Muscle of back (tissue), 3 donors: ENCODE measurements at regions not wholly inside any gene's neighbourhood (a gene's known extent, or its start where the extent isn't known, plus 50 kb on each side); places are given as distances from the start of the nearest gene placed in this dataset.
A peak's percentile ranks its signal among the peaks of the same experiment; 100 is the strongest.
"Not testable (repeated sequence)": the region's sequence is repeated elsewhere in the genome, so short reads cannot be mapped to it uniquely, and the experiment has no call there.

Source experiments
- DNase-seq, 3 donors: peaks; one replicate each; pipeline versions ENCODE4 v3.0.0 to v3.0.0-alpha.2; 2013

DNA sequence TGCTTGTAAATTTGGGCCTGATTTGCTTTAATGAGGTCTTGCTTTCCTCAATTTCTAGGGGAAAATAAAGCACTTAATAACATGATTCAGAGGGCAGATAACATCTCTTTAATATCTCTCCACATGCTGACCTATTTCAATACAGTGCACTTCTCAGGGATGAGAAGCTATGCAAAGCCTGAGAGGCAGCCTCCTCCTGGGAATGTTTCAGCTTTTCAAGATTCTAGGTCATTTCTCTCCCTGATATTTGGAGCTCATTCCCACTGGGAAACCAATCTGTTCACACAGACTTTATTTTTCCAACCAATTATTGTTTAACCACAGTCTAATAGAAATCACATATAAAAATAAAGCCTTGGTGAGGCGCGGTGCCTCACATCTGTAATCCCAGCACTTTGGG is 67.0 kb upstream of the LSAMP start:
- DNase-seq: no peak

DNA sequence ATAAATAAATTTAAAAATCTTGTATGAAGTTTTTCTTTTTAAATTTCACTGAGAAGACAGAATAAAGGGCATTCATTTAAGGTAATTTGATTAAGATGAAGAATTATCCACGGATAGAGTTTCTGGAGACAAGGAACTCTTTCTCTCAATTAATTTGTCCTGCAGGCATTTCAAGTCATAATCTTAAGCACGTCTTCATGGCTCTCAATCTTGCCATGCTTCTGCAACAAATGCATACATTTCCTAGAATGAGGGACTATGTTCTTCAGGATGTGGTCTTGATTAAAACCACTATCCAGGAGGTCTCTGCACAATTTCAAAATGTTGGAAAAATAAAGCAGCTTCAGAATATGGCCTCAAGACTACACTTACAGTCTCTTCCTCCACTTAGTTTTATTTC is 67.6 kb upstream of the LSAMP start:
- no peak for DNase-seq

DNA sequence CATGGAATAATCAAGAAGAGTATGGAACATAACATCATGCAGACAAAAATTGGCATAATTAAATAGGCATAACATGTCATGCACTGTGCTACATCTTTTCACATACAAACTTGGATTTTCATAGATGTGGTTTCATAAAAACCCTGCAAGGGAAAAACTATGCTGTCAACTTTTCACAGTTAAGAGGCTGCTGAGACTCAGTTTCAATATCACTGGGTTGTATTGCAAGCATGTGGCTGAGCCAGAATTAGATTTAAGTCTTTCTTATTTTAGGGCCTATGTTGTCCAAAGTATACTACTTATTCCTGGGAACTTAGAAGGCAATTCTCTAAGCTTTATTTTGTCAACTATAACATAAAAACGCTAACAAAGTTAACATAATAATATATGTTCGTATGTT is 70.7 kb upstream of the LSAMP start:
- no peak for DNase-seq

DNA sequence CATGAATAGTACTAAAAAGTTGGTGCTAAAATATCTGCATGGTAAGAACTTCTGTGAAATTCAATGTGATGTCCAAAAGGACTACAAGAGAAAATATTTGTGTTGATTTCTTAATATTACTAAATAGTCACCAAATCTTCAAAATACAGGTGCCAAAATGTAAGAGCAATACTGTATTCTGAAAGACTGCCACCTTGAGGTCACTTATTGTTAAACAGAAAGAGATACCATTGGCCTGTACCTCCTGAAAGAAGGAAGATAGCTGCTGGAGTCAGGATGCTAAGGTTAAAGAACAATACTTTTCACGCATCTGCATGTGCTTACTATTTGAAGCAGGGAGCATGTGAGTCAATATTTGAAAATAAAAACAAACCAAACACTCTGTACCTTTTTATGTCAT is 72.0 kb upstream of the LSAMP start:
- DNase-seq: no peak

DNA sequence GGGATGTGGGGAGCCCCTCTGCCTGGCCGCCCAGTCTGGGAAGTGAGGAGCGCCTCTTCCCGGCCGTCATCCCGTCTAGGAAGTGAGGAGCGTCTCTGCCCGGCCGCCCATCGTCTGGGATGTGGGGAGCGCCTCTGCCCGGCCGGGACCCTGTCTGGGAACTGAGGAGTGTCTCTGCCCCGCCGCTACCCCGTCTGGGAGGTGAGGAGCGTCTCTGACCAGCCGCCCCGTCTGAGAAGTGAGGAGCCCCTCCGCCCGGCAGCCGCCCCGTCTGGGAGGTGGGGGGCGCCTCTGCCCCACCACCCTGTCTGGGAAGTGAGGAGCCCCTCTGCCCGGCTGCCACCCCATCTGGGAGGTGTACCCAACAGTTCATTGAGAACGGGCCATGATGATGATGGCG is 73.8 kb upstream of the LSAMP start:
- not testable (repeated sequence) for DNase-seq

DNA sequence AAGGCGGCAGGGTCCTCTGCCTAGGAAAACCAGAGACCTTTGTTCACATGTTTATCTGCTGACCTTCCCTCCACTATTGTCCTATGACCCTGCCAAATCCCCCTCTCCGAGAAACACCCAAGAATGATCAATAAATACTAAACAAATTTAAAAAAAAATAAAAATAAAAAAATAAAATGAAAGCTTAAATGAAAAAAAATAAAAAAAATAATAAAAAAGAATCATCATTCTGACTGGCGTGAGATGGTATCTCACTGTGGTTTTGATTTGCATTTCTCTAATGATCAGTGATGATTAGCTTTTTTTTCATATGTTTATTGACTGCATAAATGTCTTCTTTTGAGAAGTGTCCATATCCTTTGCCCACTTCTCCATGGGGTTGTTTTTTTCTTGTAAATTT is 74.5 kb upstream of the LSAMP start:
- not testable (repeated sequence) for DNase-seq

DNA sequence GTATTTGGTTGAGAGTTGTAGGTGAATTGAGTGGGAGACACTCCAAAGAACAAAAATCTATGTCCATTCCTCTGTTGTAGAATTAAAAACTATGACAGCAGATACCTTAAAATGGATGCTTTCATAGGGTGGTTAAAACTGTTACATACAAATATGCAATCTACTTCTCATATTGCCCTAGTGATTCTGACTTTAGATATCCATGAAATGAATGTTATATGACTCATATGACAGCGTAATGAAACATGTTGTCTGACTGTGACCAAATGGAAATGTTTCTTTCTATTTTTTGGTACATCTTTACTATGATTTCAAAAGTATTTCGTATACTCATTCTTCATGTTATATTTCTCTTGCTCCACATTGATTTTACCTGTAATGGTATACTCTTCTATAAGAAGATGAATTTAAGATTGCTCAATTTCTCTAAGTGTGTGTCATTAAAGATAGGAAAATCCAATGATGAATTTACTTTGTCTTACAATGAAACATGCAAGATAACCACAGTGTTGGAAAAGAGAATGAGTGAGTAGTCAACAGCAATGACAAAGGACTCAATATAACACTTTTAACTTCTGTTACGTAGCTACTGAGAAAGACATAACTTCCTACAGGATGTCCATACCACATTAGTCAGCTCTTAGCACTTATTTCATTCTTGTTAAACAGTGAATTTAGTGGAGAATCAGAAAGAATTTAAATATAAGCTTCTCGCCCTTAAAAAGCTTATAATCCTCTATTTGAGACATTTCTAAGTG is 79.3 kb upstream of the LSAMP start:
- peak in 1 of 3 donors; percentile 28 for DNase-seq

DNA sequence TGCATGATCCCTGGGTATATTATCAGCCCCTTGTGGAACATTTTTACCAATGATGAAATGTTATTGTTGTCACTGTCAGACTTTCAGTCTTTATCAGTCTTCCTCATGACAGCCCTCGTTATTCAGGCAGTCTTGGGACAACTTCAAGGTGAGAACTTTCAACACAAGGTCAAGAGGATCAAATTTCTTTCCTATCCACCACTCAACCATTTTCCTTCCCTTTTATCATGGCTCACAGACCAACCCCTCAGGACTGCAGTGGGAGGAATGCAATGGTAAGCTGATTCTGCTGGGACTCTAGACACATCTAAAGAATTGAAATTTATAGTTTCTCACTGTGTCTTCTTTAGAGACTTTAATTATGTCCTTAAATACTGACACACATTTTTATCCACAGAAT is 107.0 kb upstream of the LSAMP start:
- DNase-seq: no peak

DNA sequence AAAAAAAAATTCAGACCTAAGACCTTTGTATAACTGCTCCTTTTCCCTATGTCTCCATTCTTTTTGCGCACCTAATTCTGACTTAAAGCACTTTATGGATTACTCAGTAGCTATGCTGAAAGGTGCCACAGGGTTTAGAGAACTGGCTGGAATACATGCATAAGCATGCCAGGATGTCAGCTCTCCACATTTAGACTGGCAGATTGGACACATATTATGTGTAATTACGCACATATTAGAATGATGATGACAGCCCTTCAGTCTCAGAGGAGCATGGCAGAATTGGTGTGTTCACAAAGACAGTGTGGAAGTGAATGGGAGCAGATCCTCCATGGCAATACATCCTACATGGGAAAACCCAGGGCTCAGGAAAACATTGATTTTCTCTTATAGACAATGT is 108.1 kb upstream of the LSAMP start:
- DNase-seq: no peak

DNA sequence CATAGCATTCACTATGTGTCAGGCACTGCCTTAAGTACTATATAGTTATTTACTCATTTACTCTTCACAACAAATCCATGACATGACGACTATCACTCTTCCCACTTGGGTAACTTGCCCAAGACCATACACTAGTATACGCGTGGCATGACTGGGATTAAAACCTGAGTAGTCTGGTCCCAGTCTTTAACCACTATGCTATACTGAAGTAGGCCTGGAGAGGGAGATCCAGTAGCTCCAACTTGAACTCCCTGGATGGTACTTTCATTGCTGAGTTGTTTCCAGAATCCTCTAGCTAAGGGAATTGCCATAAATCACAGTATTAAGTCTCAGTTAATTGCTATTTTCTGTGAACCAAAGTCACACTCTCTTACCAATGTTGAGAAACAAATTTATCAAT is 116.2 kb upstream of the LSAMP start:
- no peak for DNase-seq

DNA sequence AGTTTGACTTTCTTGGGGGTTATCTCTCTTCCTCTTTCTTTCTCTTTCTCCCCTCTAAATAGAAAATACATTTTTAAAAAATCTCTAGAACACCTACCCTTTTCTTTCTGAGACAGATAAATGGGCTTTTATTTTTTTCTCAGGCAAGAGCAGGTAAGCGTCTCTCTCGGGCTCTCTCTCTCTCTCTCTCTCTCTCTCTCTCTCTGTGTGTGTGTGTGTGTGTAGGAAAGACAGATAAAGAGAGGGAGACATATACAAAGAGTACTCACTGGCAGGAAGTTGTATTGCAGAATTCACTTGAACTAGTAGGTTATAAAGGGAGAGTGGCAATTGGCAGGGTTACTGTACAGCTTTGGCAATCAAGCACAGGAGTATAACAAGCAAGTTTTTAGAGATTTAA is 118.1 kb upstream of the LSAMP start:
- DNase-seq: no peak

DNA sequence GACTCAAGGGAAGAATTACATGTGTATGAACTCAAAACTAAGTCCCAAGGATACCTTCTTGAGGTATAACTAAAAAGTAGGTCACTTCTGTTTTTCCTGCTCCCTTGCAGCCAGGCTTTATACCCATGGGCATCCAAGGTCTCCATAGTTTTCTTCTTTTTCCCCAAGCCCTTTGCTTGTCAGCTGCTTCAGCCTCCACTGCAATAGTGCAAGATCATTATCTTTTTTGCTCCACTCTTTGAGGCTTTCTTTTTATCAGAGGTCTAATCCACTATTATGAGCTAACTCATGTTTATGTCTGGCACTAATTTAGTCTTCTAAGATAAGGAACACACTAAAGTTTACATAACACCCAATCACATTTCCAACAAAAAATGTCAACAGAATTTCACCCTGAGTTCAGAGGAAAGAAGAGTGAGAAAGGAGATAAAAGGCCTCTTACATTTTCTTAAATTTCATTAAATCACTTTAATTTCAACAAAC is 121.2 kb upstream of the LSAMP start:
- DNase-seq: no peak

DNA sequence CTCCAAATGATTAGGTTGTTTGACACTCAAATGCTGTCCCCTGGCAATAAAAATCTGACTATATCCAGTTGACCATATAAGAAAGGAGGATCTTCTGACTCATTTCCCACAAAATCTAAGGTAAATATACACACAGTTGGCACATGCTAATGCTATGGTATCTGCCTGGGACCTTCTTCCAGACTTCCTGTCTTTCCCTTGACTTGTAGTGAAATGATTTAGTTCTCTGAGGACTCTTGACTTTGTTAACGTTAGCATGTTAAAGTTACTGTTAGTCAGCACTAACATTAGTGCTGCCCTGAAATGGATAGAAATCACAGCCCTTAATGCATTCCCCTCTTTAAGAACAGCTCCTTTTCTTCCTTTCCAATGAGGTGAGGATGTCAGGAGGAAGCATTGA is 124.3 kb upstream of the LSAMP start:
- DNase-seq: no peak

DNA sequence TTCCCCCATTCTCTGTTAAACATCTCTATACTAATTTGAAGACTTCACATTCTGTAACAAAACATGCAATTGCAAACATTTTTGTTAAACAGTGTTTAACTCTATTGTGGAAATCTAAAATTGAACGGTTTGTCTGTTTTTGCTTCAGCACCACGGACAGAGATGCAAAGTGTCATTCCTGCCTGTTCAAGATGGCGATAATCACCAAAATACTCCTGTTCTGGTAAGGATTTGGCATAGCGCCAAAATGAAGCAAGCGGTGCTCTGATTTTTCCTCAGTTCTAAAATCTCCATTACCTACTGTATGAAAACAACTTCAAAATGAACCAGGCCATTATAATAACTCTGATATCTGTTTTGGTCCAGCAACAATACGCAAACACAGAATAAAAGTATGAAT is 129.7 kb upstream of the TUSC7 start:
- DNase-seq: peak; percentile 1 to 14 (median 5)

DNA sequence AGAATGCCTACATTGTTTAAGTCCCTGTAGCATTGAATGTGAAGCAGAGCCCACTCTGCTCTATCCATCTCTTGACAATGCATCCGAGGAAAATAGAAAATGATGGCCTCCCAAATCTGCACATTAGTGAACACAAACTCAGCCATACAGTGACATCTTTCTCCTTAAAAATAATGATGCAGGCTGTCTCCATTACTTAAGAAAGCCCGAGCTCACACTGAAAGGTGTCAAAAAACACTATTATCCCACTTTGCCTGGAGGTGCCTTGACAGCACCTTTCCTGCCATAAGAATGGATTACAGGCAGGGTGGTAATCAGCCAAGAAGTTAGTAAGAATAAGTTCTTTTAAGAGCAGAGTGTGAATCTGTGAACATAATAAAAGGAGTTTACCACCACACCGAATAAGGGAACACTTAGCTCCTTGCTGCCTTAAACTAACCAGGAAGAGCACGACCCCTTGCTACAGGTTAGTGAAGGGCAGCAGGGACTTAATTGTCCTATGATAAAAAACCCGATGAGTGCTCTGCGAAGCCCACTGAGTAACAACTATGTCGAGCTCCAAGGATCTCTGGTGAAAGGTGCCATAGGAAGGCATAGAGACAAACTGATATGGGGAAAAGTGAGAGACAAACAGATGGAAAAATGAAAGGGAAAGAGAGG is 123.2 kb upstream of the TUSC7 start:
- DNase-seq: no peak

DNA sequence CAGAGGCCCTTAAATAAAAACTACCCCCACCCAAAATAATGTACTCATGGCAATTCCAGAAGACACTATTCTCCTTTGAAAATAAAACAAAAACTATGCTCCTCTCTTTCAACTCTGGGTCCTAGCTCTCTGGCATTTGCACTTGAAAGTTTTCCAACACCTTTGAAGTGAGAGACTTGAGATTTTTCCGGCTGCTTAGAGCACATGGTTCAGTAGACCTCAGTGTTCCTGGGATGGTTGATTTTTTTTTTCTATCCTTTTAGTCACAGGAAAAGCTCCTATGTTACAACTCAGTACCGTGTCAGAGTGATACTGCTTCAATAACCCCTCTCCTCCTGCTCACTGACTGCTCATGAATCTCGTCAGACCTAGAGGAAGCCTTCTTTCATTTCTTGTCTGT is 118.3 kb upstream of the TUSC7 start:
- DNase-seq: no peak

DNA sequence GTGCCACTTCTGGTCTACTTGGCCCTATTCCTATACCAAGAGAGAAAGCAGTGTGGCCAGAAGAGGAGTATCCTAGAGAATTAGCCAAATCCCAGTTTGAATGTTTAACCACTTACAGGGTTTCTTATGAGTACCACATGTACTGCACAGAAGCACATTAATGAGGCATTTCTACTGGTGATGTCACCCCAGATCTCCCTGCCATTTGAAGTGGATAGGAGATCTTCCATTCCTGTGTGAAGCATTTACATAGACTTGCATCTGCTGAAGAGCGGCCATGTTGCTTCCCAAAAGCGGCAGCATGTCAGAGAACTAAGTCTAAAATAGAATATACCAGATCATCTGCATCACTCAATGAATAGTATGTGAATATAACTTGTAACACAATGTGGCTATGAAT is 108.4 kb upstream of the TUSC7 start:
- DNase-seq: no peak

DNA sequence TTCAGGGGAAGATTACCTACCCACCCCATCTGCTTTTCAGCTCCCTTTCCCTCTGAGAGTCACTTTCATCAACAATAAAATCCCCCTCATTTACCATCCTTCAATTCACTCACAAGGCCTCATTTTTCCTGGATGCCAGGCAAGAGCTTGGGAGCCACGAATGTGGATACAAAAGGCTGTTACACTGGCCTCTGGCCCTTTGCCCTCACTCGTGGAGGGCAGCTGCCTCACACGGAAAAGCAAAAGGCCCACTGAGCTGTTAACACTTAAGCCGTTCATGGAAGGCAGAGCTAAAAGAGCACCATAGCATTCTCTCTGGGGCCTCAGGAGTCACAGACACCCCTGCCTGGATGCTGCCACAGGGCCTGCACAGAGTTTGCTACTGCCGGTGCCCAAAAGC is 102.4 kb upstream of the TUSC7 start:
- no peak for DNase-seq

DNA sequence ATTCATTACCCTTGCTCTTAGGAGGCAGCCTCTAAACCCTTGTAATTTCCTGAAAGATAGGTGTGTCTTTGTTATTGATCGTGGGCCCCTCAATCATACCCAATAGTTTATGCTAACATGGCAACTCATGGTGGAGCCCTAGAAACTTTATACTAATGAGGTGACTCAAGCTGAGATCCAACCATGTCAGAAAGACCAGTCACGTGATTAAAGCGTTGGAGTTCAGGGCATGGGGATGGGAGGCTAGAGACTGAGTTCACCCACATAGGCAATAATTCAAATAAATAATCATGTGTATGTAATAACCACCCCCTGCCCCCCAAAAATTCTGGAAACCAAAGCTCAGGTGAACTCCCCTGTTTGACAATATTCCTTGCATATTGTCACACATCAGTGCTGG is 99.5 kb upstream of the TUSC7 start:
- no peak for DNase-seq

DNA sequence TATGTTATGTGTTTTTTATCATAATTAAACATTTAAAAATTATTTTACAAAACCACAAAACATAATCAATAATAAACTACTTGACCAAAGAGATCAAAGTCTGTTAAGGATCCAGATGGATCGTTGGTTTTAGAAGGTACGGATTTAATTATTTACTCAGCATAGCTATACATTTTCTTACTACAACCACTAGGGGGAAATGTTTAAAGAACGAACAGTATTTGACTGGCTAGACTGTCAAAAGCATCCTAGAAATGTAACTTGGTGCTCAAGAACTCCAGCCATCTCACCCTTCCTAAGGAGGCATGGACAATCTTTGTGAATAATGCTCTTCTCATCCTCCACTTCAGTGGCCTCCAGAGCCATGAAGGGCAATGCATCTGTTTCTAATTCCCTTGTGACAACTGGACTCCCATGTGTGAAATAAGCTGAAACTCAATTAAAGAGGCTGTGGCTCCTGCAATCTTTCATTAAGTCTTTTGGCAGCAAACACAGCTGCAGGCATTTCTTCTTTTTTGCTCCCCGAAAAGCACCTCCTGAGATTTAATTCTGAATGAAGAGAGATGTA is 94.7 kb upstream of the TUSC7 start:
- peak in 1 of 3 donors; percentile 1 for DNase-seq

DNA sequence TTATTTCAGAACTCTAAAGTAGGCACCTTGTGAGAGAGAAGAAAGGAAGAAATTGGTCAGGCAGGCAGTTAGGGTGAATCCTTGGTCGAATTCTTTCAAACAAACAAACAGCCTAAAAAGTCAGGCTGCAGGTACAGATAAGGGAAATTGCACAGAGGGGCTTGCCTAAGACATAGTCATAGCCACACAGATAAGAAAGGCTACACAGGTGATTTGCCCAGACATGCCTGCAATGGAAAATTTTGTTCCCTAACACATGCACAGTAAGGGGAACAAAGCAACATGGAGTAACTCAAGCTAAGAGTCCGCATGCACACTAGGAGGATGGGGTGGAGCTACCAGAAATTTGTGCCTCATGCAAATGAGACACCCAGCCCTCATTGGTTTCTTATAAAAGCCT is 91.4 kb upstream of the TUSC7 start:
- DNase-seq: no peak

DNA sequence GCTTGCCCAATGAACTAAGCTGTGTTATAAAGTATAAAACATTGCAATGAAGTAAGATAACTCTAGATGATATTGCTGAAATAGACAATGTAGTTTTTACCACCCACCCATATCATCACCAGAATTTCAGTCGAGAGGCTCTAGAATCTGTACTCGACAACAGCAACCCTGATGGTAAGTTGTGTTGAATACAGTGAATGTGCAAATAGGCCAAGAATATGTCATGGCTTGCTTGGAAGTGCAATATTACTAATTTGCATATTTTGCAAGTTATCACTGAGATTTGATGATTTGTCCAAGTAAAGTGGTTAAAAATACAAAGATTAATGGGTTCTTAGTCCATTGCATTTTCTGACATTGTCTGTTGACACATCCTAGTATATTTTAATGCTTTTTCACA is 90.6 kb upstream of the TUSC7 start:
- DNase-seq: no peak

DNA sequence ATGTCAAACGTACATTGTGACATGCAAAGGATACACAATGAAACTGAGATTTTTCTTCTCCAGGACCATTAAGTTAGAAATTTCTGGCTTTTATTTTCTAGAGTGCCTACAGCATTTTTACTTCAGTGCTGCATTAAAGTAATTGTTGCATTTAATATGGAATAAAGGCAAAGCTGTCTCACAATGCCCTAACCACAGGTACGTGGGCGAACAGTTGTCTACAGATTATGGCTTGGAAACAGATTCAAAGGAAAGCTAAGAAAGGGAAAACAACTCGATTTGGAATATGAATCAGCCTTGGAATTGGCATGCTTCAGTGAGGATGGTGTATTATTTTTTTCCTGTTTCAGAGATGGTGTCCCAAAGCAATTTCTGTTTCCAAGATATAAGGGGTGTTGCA is 79.1 kb upstream of the TUSC7 start:
- no peak for DNase-seq
